Activated CD4-positive, alpha-beta T cell treated with anti-CD3 and anti-CD28 coated beads, Interleukin-2, amount 50 U/mL, for 48 hours (primary cell): ENCODE measurements at regions not wholly inside any gene's neighbourhood (a gene's known extent, or its start where the extent isn't known, plus 50 kb on each side); places are given as distances from the start of the nearest gene placed in this dataset.
A peak's percentile ranks its signal among the peaks of the same experiment; 100 is the strongest.

Experiments
- DNase-seq, 2 experiments: peaks; one replicate each; pipeline ENCODE4 v3.0.0-alpha.2; 2020

GRCh38 chr4:111836601-111837000 lies 308.7 kb upstream of the FAM241A start:
- DNase-seq, result no peak

- DNase-seq, result no peak
These were observed 307.5 kb upstream of the FAM241A start for GRCh38 chr4:111837761-111838160.

DNA sequence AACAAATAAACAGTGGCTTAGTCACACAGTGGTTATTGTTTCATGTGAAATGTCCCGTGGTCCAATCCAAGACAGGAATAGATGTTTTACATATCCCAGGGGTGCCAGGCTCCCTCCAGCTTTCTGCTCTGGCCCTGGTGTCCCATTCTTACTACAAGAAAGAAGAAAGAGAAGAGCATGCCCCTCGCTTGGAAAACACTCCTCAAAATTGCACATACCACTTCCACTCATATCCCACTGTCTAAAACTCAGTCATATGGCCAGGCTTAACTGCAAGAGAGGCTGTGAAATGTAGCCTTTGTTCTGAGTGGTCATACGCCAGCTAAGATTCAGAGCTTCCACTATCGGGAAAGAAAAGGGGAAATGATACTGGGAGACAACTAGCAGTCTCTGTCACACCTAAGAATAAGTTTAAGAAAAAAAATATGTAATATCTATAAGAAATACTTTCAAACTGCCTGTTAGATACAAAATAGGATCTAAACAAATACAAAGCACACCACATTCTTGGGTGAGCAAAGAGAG lies 306.8 kb upstream of the FAM241A start:
- DNase-seq, result no peak

- DNase-seq, result no peak
These were observed 306.1 kb upstream of the FAM241A start for GRCh38 chr4:111839141-111839540.

- no peak for DNase-seq
These were observed 302.9 kb upstream of the FAM241A start for GRCh38 chr4:111842336-111842735.

DNA sequence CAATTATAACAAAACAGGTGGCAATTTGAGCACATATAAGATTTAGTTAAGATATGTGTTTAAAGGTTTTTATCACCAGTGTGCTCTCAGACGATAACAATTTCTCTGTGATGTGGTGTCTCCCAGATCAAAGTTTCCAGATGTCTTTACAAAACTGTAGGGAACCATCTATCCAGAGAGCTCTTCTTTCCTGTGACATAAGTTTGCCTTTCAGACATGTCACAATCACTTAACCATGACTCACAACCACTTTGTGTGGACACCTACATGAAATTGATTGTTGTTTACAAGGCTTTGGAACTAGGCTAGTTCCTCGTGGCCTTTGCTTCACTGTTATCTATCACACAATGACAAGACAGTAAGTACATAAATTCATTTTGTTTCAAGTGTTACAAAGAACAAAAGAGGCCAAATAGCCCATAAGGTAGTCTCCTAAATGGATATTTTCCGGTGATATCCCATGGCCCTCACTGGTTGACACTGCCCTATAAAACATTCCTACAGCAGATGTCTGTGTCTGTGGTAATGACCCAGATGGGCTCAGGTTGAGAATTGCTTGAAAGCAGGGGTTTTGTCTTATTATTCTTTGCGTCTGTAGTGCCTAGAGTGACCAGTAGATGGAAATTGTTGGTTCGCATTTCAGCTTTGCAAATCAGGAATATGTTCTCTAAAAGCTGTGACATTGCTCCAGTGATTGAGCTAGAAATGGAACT lies 297.8 kb upstream of the FAM241A start:
- no peak for DNase-seq

GRCh38 chr4:111849746-111850284 lies 295.4 kb upstream of the FAM241A start:
- DNase-seq, result no peak

- DNase-seq, result peak in 1 of 2 experiments; percentile 4
These were observed 290.7 kb upstream of the FAM241A start for GRCh38 chr4:111854494-111855087.

GRCh38 chr4:111855308-111855707 lies 289.9 kb upstream of the FAM241A start:
- DNase-seq, result no peak

DNA sequence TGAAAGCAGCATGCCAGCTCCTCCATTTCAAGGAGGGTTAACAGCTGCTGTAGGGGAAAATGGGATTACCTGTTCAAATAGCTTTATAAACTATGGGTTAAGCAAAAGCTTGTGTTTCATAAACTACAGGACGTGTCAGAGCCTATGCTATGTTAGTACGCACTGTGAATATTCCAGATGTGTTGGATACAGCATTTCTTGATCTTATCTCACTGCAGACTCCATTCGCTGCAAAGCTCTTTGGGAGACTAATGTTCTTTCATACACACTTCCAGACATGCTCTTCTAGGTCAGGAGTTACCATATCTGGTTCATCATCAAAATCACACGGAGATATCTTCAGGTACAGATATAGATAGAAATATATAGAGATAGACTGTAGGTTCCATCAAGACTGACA lies 281.2 kb upstream of the FAM241A start:
- DNase-seq, result no peak

DNA sequence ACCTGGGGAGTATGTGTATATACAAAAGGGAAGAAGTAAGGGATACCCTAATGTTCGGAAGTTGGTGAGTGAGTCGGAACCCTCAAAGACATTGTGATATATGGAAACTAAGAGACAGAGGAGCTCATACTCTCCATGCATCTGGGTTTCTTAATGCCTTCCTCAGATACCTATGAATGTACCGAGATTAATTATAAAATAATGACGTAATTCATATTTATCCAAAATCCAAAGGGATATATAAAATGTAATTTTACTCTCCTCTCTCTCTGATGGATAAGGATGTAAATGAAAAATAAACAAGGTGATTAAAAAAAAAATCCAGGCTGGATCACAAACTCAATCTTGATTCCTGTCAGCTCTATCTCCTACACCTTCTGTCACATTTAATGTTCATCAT lies 275.9 kb upstream of the FAM241A start:
- no peak for DNase-seq

GRCh38 chr4:111871802-111872201 lies 273.5 kb upstream of the FAM241A start:
- DNase-seq, result no peak

DNA sequence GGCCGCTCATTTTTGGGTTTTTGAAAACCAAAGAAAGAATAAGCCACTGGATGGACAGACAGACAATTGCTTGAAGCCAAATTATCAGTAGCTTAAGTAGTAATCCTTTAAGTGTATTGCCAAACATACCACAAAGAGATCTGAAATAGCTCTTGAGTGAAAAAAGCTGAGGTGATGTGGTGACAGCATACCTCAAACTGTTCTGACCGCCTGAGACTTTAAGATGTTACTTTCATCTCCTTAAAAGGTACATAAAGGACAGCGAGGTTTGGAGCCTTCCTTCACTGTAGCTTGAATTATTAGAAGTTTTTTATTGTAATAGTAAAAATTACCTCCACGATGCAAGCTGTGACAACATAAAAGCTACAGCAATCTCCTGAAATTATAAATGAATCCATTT lies 271.5 kb upstream of the FAM241A start:
- no peak for DNase-seq

DNA sequence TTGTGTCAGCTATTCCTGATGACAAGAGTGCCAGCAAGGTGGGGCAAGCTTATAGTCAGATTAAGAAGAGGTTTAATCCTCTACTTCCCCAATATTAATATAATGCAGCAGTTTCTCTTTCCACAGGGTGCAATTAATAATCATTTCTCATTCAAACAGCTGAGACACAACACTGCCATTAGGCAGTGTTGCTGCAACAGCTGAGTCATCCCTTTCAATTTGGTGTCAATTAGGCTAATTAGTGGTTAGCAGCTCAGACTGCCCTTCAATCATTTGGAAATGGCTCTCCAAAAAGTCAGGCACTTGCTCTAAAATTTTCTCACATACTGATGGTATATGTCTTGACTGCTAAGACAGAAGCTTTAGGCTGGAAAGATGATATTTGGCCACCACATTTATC lies 265.7 kb upstream of the FAM241A start:
- DNase-seq, result no peak

DNA sequence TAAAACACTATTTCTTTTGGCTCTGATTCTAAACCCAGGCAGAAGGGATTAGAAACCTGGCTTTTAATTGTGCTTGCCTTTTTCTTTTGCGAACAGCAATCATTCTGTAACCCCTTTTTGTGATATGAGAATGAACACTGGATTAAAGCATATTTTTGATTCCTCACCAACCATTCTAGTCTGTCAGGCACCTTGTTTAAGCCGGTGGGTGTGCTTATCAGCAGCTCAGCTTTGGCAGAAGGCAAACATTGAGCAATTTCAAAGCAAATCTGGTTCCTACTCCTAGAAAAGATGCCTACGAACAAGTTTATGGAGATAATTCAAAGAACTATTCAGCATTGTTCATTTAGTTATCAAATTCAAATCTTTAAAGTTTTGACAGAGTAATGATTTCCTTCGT lies 265.1 kb upstream of the FAM241A start:
- no peak for DNase-seq

- no peak for DNase-seq
These were observed 261.7 kb upstream of the FAM241A start for GRCh38 chr4:111883557-111883999.

GRCh38 chr4:111890412-111890811 lies 254.8 kb upstream of the FAM241A start:
- DNase-seq, result no peak

GRCh38 chr4:111905511-111905910 lies 239.7 kb upstream of the FAM241A start:
- no peak for DNase-seq

- no peak for DNase-seq
These were observed 225.6 kb upstream of the FAM241A start for GRCh38 chr4:111919639-111920038.

DNA sequence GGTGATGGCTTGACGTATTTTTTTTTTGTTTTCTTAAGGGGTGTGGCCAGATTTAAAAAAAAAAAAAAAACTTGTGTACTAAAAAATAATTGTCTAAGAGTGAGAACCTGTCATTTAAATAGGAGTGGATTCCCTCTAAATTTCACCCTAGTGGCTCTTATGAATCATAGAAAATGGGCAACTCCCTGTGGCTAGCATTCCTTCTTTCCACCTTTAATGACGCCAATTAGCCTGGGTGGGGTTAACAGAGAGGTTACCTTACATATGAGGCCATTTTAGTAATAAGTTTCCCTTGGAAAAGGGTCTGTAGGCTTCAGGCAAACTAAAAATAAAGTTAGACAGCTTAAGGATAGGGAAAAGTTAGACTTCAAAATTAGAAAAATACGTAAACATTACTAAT lies 223.5 kb upstream of the FAM241A start:
- DNase-seq, result no peak

- no peak for DNase-seq
These were observed 221.5 kb upstream of the FAM241A start for GRCh38 chr4:111923786-111924185.

- DNase-seq, result no peak
These were observed 220.6 kb upstream of the FAM241A start for GRCh38 chr4:111924696-111925095.

GRCh38 chr4:111930659-111931058 lies 214.6 kb upstream of the FAM241A start:
- no peak for DNase-seq

DNA sequence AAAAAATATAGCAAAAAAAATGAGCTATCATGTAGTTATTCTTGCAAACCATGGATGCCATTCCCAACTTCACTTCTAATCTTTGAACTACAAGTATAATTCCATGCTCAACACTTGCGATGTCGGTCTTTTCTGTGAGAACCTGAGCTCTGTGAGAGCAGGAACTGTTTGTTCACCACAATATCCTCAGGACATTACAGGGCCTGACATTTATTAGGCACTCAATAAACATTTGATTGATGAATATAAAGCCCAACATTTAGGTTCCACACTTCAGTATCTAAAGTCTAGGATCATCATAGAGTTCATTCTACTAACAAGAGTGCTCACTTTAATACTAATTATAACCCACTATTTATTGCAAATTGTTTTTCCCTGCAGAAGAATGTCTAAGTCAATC lies 211.6 kb upstream of the FAM241A start:
- no peak for DNase-seq
